IPS-NIHi11 (cell line): ENCODE measurements at regions not wholly inside any gene's neighbourhood (a gene's known extent, or its start where the extent isn't known, plus 50 kb on each side); places are given as distances from the start of the nearest gene placed in this dataset.

Source experiments
- DNase-seq: peaks from one replicate; pipeline ENCODE4 v3.0.0; 2012; ENCODE audit warnings: mixed read lengths, low spot score

GRCh38 chr5:124692950-124693349, 53.5 kb downstream of the ZNF608 start:
- DNase-seq, result no peak

- no peak for DNase-seq
Observed at GRCh38 chr5:124692324-124692723, 54.1 kb downstream of the ZNF608 start.

- DNase-seq, result no peak
Observed at GRCh38 chr5:124689653-124690052, 56.8 kb downstream of the ZNF608 start.

GRCh38 chr5:124686239-124687004, 60.0 kb downstream of the ZNF608 start:
- no peak for DNase-seq

- no peak for DNase-seq
Observed at GRCh38 chr5:124685404-124685930, 61.0 kb downstream of the ZNF608 start.

GRCh38 chr5:124683917-124684555, 62.4 kb downstream of the ZNF608 start:
- no peak for DNase-seq

GRCh38 chr5:124679578-124680199, 66.8 kb downstream of the ZNF608 start:
- DNase-seq, result no peak

- DNase-seq, result no peak
Observed at GRCh38 chr5:124678922-124679519, 67.4 kb downstream of the ZNF608 start.

- no peak for DNase-seq
Observed at GRCh38 chr5:124678468-124678867, 68.0 kb downstream of the ZNF608 start.

GRCh38 chr5:124677374-124678351, 68.8 kb downstream of the ZNF608 start:
- DNase-seq, result no peak

- DNase-seq, result no peak
Observed at GRCh38 chr5:124675931-124676846, 70.2 kb downstream of the ZNF608 start.

GRCh38 chr5:124671193-124671592, 75.2 kb downstream of the ZNF608 start:
- DNase-seq, result no peak

- DNase-seq, result no peak
Observed at GRCh38 chr5:124670722-124671184, 75.7 kb downstream of the ZNF608 start.

GRCh38 chr5:124669956-124670721, 76.3 kb downstream of the ZNF608 start:
- no peak for DNase-seq

GRCh38 chr5:124669300-124669648, 77.2 kb downstream of the ZNF608 start:
- no peak for DNase-seq

- DNase-seq, result no peak
Observed at GRCh38 chr5:124668353-124669299, 77.8 kb downstream of the ZNF608 start.

GRCh38 chr5:124665625-124666024, 80.8 kb downstream of the ZNF608 start:
- no peak for DNase-seq

GRCh38 chr5:124665035-124665434, 81.4 kb downstream of the ZNF608 start:
- DNase-seq, result no peak
